ENCODE measurements at regions not wholly inside any gene's neighbourhood (a gene's known extent, or its start where the extent isn't known, plus 50 kb on each side); places are given as distances from the start of the nearest gene placed in this dataset.
"Not testable (repeated sequence)": the region's sequence is repeated elsewhere in the genome, so short reads cannot be mapped to it uniquely, and the experiment has no call there.

DNA sequence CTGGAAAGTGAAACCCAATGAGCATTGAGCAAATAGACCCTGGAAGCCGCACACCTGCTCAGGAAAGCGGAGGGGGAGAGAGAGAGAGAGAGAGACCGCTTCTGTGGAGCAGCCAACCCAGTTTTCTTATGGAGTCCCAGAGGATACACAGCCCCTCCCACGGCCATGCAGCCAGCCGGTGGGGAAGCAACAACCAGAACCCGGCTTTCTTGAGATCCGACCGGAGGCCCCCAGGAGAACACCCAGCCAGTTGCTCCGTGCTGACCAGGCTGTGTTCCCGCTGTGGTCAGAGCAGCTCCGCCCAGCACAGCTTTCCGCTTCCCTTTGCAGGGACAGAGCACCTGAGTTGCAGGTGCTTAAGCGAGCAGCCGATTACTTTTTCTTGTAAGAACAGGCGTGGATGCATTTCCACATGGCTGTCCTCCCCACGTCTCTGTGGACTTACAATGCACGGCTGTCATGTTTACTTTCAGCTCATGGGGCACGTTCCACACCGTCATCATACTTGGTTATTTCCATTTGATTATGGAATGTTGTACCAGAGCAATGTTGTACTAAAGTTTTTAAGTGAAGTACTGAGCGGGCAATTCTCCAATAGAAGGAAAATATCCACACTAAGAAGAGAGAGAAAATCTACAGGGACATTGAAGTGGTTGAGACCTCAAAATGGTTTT, 381.9 kb downstream of the THBS2 start:
- peak; percentile 18 for DNase-seq

DNA sequence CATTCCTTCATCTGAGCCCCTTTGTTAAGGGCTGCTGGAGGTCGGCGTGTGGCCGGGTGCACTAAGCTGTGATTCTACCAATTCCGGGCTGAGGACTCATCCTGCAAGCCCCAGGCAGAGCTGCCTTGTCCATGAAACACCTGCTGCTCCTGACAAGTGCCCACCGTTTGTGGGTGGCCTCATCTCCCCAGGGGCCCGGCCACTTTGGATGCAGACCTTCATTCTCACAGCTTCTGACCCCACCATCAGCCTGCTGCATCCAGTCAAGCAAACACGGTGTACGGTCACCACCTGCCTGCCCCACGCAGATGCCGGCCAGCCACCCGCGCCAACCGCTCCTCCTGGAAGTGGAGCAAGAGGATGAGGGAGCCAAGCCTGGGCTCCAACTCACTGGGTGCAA, 382.7 kb downstream of the THBS2 start:
- peak; percentile 41 for DNase-seq

DNA sequence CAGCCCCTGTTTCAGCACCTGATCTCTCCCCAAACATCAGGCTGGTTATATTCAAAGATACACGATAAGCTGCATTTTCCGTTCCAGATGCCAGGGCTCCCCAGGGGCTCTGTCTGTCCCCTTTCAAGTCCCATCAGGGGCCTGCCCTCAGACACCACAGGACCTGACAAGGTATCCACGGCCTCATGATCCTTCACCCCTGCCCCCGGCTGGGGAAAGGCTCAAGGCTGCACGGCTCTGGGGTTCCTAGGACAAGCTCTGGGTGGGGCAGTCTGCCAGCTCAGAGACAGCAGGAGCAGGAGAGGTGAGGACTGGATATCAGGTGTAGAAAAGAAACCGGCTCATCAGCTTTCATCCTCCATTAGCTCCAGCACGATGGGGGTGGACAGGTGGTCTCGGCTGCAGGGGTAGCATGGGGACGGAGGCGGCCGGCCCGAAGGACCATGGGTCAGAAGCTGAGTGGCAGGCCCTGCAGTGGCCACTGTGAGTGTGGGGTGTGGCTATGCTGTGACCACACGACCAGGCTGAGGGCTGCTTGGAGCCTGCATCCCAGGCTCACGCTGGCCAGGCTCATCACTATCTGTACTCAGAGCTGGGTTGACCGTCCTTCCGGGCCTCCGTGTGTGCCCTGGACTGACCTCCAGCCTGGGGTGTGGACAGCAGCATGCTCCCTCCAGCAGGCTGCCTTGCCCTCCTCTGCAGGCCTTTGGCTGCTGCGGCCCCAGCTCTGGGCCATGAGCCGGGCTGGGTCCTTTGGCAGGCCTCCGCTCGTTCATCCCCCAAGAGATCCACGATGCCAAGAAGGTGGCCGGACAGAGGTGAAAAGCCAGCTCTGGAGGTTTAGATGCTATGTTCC, 386.2 kb downstream of the THBS2 start:
- peak; percentile 9 for DNase-seq

DNA sequence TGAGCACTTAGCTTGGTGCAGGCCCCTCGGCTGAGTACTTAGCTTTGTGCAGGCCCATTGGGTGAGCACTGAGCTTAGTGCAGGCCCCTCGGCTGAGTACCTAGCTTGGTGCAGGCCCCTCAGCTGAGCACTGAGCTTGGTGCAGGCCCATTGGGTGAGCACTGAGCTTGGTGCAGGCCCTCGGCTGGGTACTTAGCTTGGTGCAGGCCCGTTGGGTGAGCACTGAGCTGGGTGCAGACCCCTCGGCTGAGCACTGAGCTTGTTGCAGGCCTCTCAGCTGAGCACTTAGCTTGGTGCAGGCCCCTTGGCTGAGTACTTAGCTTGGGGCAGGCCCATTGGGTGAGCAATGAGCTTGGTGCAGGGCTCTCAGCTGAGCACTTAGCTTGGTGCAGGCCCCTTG, 387.1 kb downstream of the THBS2 start:
- DNase-seq, result no peak

DNA sequence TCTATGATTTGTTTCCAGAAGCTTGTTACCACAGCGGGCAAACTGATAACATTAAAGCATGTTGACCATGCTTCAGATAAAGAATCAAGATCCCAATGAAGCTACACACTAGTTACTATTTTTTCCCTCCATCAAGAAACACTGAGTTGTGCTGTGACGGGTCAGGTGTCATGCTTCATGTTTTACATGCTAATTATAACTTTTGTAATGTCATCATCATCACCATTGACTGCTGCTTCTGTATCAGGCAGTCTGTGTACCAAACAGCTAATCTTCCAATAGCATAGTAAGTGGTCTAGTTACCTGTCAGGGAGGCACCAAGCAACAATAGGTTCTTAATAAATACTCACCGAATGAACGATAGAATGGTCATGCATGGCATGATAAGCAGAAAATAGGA, 388.1 kb downstream of the THBS2 start:
- no peak for DNase-seq

DNA sequence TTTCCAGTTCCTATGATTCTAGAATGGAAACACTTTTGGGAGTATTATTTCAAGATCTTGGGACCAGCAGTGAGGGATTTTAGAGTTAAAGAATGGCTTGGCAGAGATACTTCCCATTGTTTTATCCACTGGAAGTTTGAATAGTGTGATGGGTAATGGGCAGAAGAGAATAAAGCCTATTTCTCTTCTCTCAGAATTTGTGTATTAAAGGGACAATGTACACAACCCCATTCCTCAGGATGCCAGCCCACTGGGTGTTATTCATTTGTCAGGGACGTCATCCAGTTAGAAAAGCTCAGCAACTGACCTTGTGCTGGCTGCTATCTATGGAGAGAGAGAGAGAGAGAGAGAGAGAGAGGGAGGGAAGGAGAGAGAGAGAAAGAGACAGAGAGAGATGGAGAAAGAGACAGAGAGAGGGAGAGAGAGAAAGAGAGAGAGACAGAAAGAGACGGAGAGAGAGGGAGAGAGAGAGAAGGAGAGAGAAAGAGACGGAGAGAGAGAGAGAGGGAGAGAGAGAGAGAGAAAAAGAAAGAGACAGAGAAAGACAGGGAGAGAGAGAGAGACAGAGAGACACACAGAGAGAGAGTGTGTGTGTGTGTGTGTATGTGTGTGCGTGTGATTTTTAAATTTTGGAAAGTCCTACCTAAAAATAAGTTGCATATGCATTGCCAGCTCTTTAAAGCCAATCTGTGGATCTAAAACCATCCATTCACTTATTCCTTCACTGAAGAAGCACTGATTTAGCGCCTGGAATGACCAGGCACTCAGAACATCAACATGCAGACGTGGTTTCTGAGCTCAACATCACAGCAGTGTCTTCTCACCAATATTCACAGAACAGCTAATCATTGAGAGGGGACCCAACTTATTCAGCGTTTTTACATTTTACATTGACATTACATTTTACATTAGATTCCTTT, 388.8 kb downstream of the THBS2 start:
- no peak for DNase-seq

DNA sequence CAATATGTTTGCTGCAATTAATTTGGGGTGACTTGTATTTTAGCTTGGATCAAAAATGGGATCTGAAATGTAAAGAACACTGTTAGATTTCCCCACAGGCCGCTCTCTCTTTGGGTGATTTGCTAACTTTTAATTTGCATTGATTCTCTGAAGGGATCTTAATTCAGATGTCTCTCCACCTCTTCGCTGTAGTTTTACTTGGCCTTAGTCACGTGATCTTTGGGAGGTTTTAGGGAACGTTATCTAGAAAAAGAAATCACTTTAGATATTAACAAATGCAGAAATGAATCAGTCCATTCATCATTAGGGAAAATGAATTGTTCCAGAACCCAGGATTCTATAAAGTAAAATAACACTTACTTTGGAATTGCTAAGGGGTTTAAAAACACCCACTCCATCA, 390.2 kb downstream of the THBS2 start:
- DNase-seq, result no peak

DNA sequence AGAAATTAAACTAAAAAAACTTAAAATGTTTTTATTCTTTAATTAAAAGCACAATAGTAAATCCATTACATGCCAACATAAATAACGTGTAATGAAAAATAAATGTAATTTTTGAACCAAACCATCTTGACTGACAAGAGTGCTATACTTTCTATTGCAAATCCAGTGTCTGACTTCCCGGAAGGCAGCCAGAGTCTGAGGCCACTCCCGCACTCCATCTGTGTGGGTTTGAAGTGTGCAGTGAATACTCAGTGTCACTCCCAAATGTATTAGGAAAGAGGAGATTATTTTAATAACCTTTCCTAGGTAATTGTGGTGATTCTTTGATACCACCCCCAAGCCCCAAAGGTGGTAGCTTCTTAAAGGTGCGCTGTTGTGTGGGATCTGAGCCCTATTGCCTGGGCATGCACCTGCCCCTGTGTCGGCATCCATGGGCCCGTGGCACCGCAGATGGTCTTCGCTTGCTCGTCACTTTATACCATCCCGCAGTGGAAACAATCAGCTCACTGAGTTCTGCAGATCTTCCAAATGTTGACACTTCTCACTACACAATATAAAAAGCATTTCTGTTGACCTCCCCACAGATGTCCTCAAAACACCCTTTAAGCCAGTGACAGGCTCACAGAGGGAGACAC, 391.2 kb downstream of the THBS2 start:
- no peak for DNase-seq

DNA sequence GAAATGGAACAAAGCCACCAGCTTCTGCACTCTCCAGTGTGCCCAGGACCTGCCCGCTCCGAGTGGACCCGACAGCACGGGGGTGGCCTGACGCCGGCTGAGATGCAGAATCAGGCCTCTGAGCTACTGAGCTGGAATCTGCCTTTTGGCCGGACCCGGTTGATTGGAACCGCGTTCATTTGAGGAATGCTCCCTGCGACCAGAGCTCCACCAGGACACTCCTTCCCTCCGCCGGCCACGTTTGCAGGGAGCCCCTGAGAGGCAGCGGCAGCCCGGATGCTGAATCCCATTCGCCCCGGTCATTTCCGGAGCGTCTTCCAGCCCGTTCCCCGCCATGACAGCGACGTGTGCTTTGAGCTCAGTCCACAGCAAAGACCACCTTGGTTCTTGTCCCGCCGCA, 392.7 kb downstream of the THBS2 start:
- no peak for DNase-seq

DNA sequence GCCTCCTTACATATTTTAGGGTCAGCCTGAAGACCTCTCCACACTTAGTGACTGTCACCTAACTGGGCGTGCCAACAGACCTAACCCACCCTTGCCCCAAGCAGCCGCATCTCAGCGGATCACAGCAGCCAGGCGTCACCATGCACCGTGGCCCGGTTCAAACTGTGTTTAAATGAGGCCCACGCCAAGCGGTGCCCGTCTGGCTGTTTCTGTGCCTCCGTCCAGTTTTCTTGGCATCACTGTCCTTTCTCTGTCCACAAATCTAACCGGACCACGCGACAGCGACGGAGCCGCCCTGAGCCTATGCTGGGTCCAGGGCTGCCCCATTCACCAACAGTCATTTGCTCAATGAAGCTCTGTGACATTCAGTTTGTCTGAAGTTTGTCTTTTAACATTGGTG, 393.3 kb downstream of the THBS2 start:
- no peak for DNase-seq

DNA sequence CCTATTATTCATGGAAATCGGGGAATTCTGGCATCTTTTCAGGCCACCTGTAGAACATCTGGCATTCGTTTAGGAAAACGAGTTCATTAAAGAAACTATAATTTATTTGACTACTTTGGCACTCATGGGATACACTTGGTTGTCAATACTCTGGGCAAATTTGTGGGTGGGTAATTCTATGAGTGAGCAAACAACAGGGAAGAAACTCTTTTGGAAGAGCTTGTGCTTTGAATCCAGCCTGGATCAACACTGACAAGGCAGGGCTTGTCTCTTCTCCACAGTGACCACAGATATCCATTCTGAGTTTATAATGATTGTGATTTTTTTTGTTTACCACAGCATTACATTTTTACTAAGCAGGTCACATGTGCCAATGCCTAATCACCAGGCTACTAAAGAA, 394.7 kb downstream of the THBS2 start:
- DNase-seq, result peak; percentile 24

DNA sequence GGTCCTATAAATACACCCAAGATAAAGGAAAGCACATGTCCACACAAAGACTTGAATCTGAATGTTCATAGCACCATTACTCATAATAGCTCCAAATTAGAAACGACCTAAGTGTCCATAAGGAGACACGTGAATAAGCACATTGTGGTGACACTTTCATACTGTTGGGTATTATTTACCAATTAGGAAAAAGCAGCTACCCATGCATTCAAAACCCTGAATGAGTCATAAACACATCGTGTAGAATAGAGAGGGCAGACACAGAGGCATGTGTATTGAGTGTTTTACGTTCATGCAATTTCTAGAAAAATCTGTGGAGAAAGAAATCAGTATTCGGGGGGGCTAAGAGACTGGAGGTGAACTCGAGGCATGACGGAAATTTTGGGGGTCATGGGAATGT, 396.7 kb downstream of the THBS2 start:
- no peak for DNase-seq

DNA sequence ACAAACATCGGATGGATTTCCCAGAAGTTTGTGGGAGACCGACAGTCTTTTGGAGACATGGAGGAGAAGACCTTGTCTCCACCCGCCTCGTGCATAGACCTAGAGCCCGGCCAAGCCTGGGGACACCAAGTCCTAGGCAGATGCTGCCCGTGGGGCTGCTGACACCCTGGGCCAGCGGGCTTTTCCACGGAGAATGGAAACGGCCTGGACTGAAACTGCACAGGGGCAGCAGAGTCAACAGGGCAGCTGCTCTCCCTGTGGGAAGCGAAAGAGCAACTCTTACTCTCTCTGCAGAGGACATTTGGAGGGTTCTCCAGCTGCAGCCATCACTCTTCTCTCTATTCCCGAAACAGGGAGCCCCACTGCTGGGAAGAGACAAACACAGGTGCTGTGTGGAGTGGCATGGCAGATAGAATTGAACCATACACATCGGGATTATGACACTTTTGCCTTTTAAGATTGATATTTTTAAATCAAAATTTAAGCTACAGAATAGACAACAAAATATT, 401.2 kb downstream of the THBS2 start:
- peak; percentile 53 for DNase-seq

DNA sequence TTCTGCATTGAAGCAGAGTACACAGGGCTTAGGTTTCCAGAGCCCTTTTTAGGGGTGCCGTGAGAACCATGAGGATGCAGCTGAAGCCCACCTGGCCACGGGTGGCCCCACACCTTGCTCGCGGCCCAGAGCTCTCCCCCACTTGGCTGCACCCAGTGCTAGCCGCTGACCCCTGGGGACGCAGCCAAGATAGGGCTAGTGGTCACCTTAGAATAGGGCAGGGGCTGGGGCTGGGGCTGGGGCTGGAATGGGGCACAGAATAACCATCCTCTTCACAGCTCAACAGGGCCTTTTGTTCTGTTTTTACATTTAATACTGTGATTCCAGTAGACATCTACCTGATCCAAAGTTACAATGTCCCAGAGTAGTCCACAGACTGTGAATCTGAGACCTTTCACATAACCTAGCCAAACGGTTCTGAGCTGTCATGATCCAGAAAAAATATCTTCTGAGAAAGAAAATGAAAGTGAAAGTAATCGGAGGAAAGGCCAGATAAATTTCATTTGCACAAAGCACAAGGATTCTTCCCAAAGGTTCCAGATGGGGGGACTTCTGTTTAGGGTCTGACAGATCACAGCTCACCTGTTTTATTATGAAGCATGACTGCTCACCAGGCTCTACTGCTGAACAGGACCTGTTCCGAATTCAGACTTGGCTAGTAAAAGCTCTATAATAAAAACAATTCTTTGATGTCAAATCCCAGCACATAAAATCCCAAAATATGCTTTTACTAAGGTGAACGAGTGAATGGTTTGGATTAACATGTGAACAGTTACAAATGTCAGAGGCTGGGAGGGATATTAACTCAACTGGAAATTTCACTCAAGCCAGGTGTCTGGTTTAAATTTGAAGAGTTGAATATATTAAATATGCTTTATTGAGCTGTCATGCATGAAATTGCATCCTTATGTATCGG, 401.9 kb downstream of the THBS2 start:
- peak; percentile 43 for DNase-seq

DNA sequence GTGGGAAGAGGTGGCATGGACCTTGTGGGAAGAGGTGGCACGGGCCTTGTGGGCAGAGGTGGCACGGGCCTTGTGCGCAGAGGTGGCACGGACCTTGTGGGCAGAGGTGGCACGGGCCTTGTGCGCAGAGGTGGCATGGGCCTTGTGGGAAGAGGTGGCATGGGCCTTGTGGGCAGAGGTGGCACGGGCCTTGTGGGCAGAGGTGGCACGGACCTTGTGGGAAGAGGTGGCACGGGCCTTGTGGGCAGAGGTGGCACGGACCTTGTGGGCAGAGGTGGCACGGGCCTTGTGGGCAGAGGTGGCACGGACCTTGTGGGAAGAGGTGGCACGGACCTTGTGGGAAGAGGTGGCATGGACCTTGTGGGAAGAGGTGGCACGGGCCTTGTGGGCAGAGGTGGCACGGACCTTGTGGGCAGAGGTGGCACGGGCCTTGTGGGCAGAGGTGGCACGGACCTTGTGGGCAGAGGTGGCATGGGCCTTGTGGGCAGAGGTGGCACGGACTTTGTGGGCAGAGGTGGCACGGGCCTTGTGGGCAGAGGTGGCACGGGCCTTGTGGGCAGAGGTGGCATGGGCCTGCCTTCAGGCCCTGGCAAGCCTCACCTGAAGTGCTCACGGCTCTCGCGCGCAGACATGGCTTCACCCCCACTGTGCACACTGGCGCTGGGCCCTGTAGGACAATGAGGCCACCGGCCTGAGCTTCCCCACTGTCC, 403.5 kb downstream of the THBS2 start:
- not testable (repeated sequence) for DNase-seq

DNA sequence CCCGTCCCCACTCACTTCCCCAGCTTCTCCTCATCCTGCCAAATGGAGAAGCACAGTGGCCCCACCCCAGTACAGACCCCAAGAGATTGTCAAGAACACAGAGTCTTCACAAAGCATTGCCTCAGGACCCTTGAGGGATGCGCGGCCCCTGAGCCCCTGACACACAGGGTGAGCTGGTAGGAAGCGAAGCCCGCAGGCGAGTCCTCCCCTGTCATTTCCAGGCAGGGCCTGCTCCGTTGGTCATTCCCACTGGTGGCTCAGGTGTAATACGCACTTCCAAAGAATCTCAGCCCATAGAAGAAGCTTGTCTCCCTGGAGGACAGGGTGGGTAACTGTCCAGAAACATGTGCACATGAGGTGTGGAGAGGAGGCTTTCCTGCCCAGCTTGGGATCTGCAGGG, 404.2 kb downstream of the THBS2 start:
- DNase-seq, result no peak

DNA sequence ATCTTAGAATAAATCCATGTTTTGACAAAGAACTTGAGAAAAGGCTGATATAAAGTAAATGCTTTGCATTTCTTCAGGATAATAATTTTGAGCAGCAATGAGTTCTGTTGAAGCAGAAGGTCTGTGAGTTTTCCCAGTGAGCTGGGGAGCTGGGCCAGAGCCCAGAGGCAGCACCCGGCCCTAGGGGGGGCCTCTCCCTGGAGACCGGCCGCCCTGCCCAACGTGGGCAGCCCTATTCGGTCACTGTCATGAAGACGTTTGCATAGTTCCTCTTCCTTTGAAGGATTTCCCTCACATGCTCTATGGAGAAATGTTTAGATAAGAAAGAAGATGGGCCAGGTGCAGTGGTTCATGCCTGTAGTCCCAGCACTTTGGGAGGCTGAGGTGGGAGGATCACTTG, 404.8 kb downstream of the THBS2 start:
- DNase-seq, result no peak

DNA sequence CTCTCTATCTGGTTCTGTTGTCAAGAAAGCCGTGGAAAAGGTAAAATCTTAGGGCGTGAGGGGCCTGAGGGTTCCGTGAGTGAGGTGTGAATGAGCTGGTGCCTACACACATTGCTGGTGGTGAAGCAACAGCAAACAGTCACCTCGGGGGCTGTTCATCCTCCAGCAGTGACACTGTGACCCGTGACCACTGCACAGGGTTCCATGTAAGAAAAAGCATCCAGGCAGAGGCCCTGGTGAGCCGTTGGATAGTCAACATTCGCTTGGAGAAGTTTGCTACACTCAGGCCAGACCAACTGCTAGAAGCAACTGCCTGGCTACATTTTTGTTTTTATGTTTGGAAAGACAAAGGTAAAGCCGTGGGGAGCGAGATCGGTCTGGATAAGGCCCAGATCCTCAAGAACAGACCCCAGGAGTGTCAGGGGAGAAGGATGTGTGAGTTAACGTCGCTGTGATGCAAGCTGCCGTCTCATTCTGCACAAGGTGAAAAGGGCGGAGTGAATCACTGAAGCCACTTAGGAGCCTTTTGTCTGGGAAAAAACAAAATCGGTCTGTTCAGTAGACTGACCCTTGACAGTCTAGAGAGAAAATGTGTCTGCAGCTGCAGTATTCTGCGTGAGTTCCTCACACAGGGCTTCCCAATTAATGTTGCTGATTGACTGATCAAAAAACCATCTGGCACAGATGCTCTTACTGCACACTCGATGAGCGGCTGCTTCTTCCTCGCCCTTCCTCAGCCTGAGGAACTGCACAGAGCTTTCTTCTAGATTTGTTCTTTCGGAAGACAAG, 404.0 kb downstream of the SMOC2 start:
- DNase-seq, result no peak

DNA sequence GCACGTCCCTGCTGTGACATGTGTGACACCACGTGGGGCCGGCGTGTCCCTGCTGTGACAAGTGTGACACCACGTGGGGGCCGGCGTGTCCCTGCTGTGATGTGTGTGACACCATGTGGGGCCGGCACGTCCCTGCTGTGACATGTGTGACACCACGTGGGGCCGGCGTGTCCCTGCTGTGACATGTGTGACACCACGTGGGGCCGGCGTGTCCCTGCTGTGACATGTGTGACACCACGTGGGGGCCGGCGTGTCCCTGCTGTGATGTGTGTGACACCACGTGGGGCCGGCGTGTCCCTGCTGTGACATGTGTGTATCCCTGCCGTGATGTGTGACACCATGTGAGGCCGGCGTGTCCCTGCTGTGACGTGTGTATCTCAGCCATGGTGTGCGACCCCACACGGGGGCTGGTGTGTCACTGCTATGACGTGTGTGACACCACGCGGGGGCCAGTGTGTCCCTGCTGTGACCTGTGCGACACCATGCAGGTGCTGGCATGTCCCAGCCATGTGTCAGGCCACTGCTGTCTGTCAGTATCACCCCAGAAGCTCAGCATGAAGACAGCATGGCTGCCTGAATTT, 401.7 kb downstream of the SMOC2 start:
- DNase-seq, result not testable (repeated sequence)

All from NCI-H1092 treated with DMSO at 0.1 percent for 48 hours (cell line).